H1 (cell line): ENCODE measurements at regions not wholly inside any gene's neighbourhood (a gene's known extent, or its start where the extent isn't known, plus 50 kb on each side); places are given as distances from the start of the nearest gene placed in this dataset.

Experiments
- CTCF ChIA-PET: fragments of 300-600 bp; sonication (Branson Sonifier 250); formaldehyde crosslinking; loops from one replicate; lab custom pipeline; 2021; ENCODE audit not compliant: partially characterized antibody; lab: Charles Lee
- POLR2A ChIA-PET: fragments of 300-600 bp; sonication (Branson Sonifier 250); formaldehyde crosslinking; loops from one replicate; lab custom pipeline; 2021; ENCODE audit warnings: inconsistent platforms; ENCODE audit not compliant: partially characterized antibody; lab: Charles Lee
- DNase-seq, 2 experiments: peaks; one replicate each; pipeline versions ENCODE4 v3.0.0 to v3.0.0-alpha.2; 2010 to 2022; ENCODE audit warnings: low spot score in 2 of 2, low read depth in 1 of 2, mixed read lengths in 1 of 2
- FAIRE-seq: peaks from 2 replicates; lab custom pipeline; 2011; peaks lifted over from hg19 to GRCh38; lab: Jason Lieb, UNC
- H2AFZ ChIP-seq: 2 replicates; pipeline ENCODE4 v1.8.1; 2012; ENCODE audit warnings: low read length, inconsistent platforms
- H2AK5ac ChIP-seq: 2 replicates; pipeline ENCODE4 v1.6.1; 2013; ENCODE audit warnings: low read depth, low read length
- H2BK120ac ChIP-seq: replicated peaks from 2 replicates; pipeline ENCODE3; 2013; ENCODE audit warnings: low read depth, low read length, inconsistent platforms
- H2BK12ac ChIP-seq: 2 replicates; pipeline ENCODE4 v1.6.1; 2013; ENCODE audit warnings: low read depth, low read length
- H2BK15ac ChIP-seq: 2 replicates; pipeline ENCODE4 v1.6.1; 2013; ENCODE audit warnings: low read length
- H2BK20ac ChIP-seq: 2 replicates; pipeline ENCODE4 v1.6.1; 2013; ENCODE audit warnings: low read length
- H2BK5ac ChIP-seq: 2 replicates; pipeline ENCODE4 v1.6.1; 2013; ENCODE audit warnings: low read depth, low read length
- H3K14ac ChIP-seq: 2 replicates; pipeline ENCODE4 v1.6.1; 2013; ENCODE audit warnings: inconsistent platforms; ENCODE audit not compliant: insufficient read length
- H3K18ac ChIP-seq: 2 replicates; pipeline ENCODE4 v1.6.1; 2013; ENCODE audit warnings: low read length; ENCODE audit errors: extremely low read depth
- H3K23ac ChIP-seq: 2 replicates; pipeline ENCODE4 v1.6.1; 2013; ENCODE audit warnings: inconsistent platforms; ENCODE audit not compliant: insufficient read length
- H3K23me2 ChIP-seq: 2 replicates; pipeline ENCODE4 v1.6.1; 2013; ENCODE audit warnings: low read depth, low read length
- H3K27ac ChIP-seq: 2 replicates; pipeline ENCODE4 v1.6.1; 2011; ENCODE audit warnings: low read depth, low read length, inconsistent platforms
- H3K27me3 ChIP-seq, 4 experiments: replicated peaks in 1 of 4; 1 replicate in 1 of 4; 2 replicates in 3 of 4; pipeline versions ENCODE4 v1.6.1 to v1.8.1; 2011 to 2013; ENCODE audit warnings: low read length in 3 of 4, mild to moderate bottlenecking in 3 of 4, inconsistent platforms in 2 of 4, mixed read lengths in 2 of 4, moderate library complexity in 1 of 4; ENCODE audit not compliant: control insufficient read depth in 3 of 4, insufficient read depth in 3 of 4; ENCODE audit errors: extremely low read depth in 1 of 4
- H3K36me3 ChIP-seq, 4 experiments: 2 replicates each; pipeline versions ENCODE4 v1.6.1 to v1.8.1; 2011 to 2013; ENCODE audit warnings: mild to moderate bottlenecking in 4 of 4, low read length in 3 of 4, moderate library complexity in 2 of 4, control low read depth in 1 of 4, inconsistent platforms in 1 of 4; ENCODE audit not compliant: insufficient read depth in 4 of 4, control insufficient read depth in 2 of 4
- H3K4ac ChIP-seq: replicated peaks from 2 replicates; pipeline ENCODE3; 2013; ENCODE audit warnings: low read length, low read depth, mixed read lengths, inconsistent platforms; ENCODE audit not compliant: insufficient read length
- H3K4me1 ChIP-seq, 4 experiments: replicated peaks in 1 of 4; 1 replicate in 1 of 4; 2 replicates in 3 of 4; pipeline versions ENCODE4 v1.6.1 to v1.8.1; 2011 to 2013; ENCODE audit warnings: low read length in 3 of 4, inconsistent platforms in 2 of 4, mixed read lengths in 1 of 4; ENCODE audit not compliant: insufficient read depth in 4 of 4, control insufficient read depth in 3 of 4
- H3K4me2 ChIP-seq, 2 experiments: 2 replicates each; pipeline versions ENCODE4 v1.6.1 to v1.8.1; 2011 to 2013; ENCODE audit warnings: low read depth in 2 of 2, low read length in 2 of 2, control low read depth in 1 of 2, inconsistent platforms in 1 of 2, mild to moderate bottlenecking in 1 of 2; ENCODE audit not compliant: insufficient read depth in 1 of 2
- H3K4me3 ChIP-seq, 4 experiments: fragments of 200-600, 300-600 bp in 1 of 4; sonication (generic), shearing (Covaris generic), sonication (Bioruptor Twin) in 1 of 4; 2 replicates each; pipeline versions ENCODE4 v1.5.1 to v1.8.1; 2011 to 2016; ENCODE audit warnings: low read length in 4 of 4, low read depth in 3 of 4, control low read depth in 2 of 4, inconsistent platforms in 2 of 4, mild to moderate bottlenecking in 2 of 4, mixed read lengths in 1 of 4, moderate library complexity in 1 of 4; ENCODE audit not compliant: insufficient read depth in 2 of 4; ENCODE audit errors: extremely low read depth in 1 of 4
- H3K56ac ChIP-seq: replicated peaks from 2 replicates; pipeline ENCODE3; 2013; ENCODE audit warnings: low read depth, mild to moderate bottlenecking, mixed read lengths, low read length, inconsistent platforms; ENCODE audit not compliant: insufficient read length
- H3K79me1 ChIP-seq: 2 replicates; pipeline ENCODE4 v1.6.1; 2013; ENCODE audit warnings: low read depth, low read length, control low read depth
- H3K79me2 ChIP-seq, 2 experiments: 2 replicates each; pipeline versions ENCODE4 v1.6.1 to v1.8.1; 2012 to 2013; ENCODE audit warnings: low read length in 2 of 2, mild to moderate bottlenecking in 2 of 2, inconsistent platforms in 1 of 2; ENCODE audit not compliant: insufficient read depth in 2 of 2, control insufficient read depth in 1 of 2
- H3K9ac ChIP-seq, 4 experiments: replicated peaks in 1 of 4; 1 replicate in 1 of 4; 2 replicates in 3 of 4; pipeline versions ENCODE4 v1.6.1 to v1.8.1; 2011 to 2013; ENCODE audit warnings: low read depth in 3 of 4, low read length in 3 of 4, control low read depth in 2 of 4, mild to moderate bottlenecking in 2 of 4, moderate library complexity in 2 of 4, inconsistent platforms in 1 of 4; ENCODE audit errors: extremely low read depth in 1 of 4
- H3K9me3 ChIP-seq, 2 experiments: 2 replicates each; pipeline versions ENCODE4 v1.6.1 to v1.8.1; 2012 to 2013; ENCODE audit warnings: mild to moderate bottlenecking in 2 of 2, moderate library complexity in 2 of 2, control low read depth in 1 of 2, inconsistent platforms in 1 of 2, low read depth in 1 of 2, low read length in 1 of 2, mixed read lengths in 1 of 2; ENCODE audit not compliant: insufficient read depth in 2 of 2
- H4K20me1 ChIP-seq, 2 experiments: replicated peaks in 1 of 2; 2 replicates each; pipeline versions ENCODE3 to v1.8.1; 2011 to 2013; ENCODE audit warnings: inconsistent platforms in 2 of 2, low read length in 2 of 2, mild to moderate bottlenecking in 1 of 2; ENCODE audit not compliant: insufficient read depth in 2 of 2, control insufficient read depth in 1 of 2
- H4K5ac ChIP-seq: 2 replicates; pipeline ENCODE4 v1.6.1; 2013; ENCODE audit warnings: low read length, low read depth, mixed read lengths, inconsistent platforms; ENCODE audit not compliant: insufficient read length
- H4K8ac ChIP-seq: 2 replicates; pipeline ENCODE4 v1.8.0; 2013; ENCODE audit warnings: mild to moderate bottlenecking, moderate library complexity, low read length, inconsistent platforms; ENCODE audit not compliant: insufficient read depth; ENCODE audit errors: extremely low read depth
- H4K91ac ChIP-seq: replicated peaks from 2 replicates; pipeline ENCODE3; 2013; ENCODE audit warnings: low read length, mixed read lengths, inconsistent platforms; ENCODE audit not compliant: insufficient read length
- EP300 ChIP-seq, 2 experiments: IDR thresholded peaks; 1 replicate in 1 of 2; 2 replicates in 1 of 2; pipeline ENCODE4 v1.6.1; 2011 to 2012; ENCODE audit warnings: low read depth in 2 of 2, low read length in 2 of 2, mild to moderate bottlenecking in 2 of 2, borderline replicate concordance in 1 of 2, inconsistent platforms in 1 of 2, moderate library complexity in 1 of 2
- KDM4A ChIP-seq: IDR thresholded peaks from one replicate; pipeline ENCODE4 v1.7.1; 2012; ENCODE audit warnings: low read depth, mild to moderate bottlenecking, moderate library complexity, low read length, inconsistent platforms; ENCODE audit not compliant: severe bottlenecking
- SP1 ChIP-seq: IDR thresholded peaks from 2 replicates; pipeline ENCODE4 v1.6.1; 2011; ENCODE audit warnings: low read depth, low read length
- SRF ChIP-seq: IDR thresholded peaks from 2 replicates; pipeline ENCODE4 v1.6.1; 2011; ENCODE audit warnings: mild to moderate bottlenecking, low read depth, low read length, moderate library complexity
- WGBS, 2 experiments: shearing (Covaris generic) in 1 of 2; methylation state at CpG; one replicate each; pipeline versions ENCODE4 v1.1.6 to v1.1.7; 2013 to 2015; ENCODE audit warnings: low lambda C conversion rate in 2 of 2, mixed read lengths in 2 of 2, inconsistent platforms in 1 of 2, low coverage in 1 of 2, missing lambda C conversion rate in 1 of 2; ENCODE audit not compliant: insufficient replicate concordance in 2 of 2, insufficient coverage in 1 of 2, insufficient read length in 1 of 2; ENCODE audit errors: extremely low coverage in 1 of 2, missing lambda C conversion rate in 1 of 2; 5-methylcytosine and 5-hydroxymethylcytosine counted together

DNA sequence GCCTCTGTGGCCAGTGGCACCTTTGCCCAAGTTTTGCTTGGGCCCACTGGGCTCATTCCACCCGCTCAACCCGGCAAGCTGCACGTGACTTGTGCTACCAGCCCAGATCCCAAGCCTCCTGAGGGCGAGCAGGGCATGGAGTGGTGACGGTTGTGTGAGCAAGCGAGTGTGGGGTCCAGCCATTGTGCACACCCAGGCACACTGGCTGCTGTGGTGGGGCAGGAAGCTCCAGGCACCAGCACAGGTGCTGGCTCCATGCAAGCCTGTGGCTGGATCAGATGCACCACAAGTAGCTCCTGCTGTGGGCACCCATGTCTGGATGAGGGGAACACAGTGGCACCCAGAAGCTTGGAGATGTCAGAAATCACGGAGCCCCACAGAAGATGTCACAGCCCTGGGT, 557.0 kb upstream of the GNPDA2 start:
- Histone ChIP-seq H3K27ac (no peak overlapping the region), H2AFZ (no peak overlapping the region), H2BK5ac (no peak overlapping the region), H3K14ac (no peak overlapping the region), H2BK20ac (no peak overlapping the region), H3K4me1 (no peaks in the 10 kb centered on the region), H4K8ac (no peak overlapping the region), H3K79me2 (no peaks in the 10 kb centered on the region), H4K91ac (no peak overlapping the region), H3K4me2 (no peak overlapping the region), H3K79me1 (no peaks in the 10 kb centered on the region), H3K23ac (no peak overlapping the region), H3K18ac (no peak overlapping the region), H3K4ac (no peak overlapping the region), H3K9me3 (no peaks in the 10 kb centered on the region), H3K56ac (no peak overlapping the region), H3K23me2 (no peaks in the 10 kb centered on the region), H4K5ac (no peak overlapping the region), H4K20me1 (no peaks in the 10 kb centered on the region), H2BK12ac (no peak overlapping the region), H2BK120ac (no peak overlapping the region), H3K36me3 (no peaks in the 10 kb centered on the region), H3K9ac (no peak overlapping the region), H3K4me3 (no peak overlapping the region), H2BK15ac (no peak overlapping the region), H3K27me3 (no peaks in the 10 kb centered on the region), H2AK5ac (no peak overlapping the region)
- CTCF ChIA-PET: no interaction called here
- no peak for FAIRE-seq
- POLR2A ChIA-PET: no interaction called here
- 83% methylated on average over 7 of the region's 7 CpGs; no CpG with 5 or more reads in 1 of the 2 experiments for WGBS, 2 experiments
- no peak for DNase-seq
- TF ChIP-seq KDM4A (no peak), EP300 (IDR thresholded peaks at IDR 0.05; ENCODE audit: borderline replicate concordance in 1 of 2, low read depth in 2 of 2, low read length in 2 of 2) (no peak), SRF (no peak), SP1 (no peak)
